ENCODE measurements at regions not wholly inside any gene's neighbourhood (a gene's known extent, or its start where the extent isn't known, plus 50 kb on each side); places are given as distances from the start of the nearest gene placed in this dataset.

GRCh38 chr11:69398529-69399492 lies 82.7 kb upstream of the LINC01488 start:
- TF ChIP-seq POLR2A (IDR thresholded peaks at IDR 0.05; ENCODE audit: low read length) (no peak), GATA1 (IDR thresholded peaks at IDR 0.05; ENCODE audit: low read depth, low read length) (no peak)
